ENCODE measurements at regions not wholly inside any gene's neighbourhood (a gene's known extent, or its start where the extent isn't known, plus 50 kb on each side); places are given as distances from the start of the nearest gene placed in this dataset.

DNA sequence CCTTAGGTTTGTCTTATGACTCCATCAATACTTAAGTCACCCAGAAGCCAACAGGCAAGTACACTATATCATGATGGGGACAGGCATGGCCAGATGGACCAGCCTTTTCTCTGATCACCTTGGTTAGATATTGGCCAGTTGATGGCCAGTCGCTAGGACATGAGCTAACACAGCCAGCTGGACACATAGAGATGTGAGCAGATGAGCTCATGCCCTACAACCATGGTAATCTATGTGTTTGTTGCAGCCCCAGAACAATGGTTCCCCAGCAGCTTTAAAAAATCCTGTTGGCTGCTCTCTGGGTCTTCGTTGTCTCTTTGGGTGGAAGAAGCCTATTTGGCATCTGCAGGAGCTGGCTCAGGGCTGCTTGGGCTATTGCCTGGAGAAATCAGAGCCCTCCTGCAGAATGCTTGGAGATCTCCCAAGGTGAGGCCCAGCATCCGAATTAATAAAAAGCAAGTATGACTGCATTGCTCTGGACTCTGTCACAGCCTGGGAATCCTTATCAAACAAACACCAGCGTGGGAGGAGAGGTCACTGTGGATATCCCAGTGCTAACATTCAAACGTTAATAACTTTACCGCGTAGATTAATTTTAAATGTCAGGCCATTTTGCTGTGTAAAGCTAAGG is 62.3 kb upstream of the KLHL29 start:
- Histone ChIP-seq H4K91ac (ENCODE audit: low read depth, low read length, poor library complexity) (no peak overlapping the region), H4K8ac (ENCODE audit: low read depth, low read length) (no peak overlapping the region), H2BK12ac (ENCODE audit: low read length) (no peak overlapping the region), H3K79me1 (ENCODE audit: low read depth, low read length) (no peaks in the 10 kb centered on the region), H3K23ac (ENCODE audit: low read depth, low read length, poor library complexity) (no peak overlapping the region), H2BK5ac (ENCODE audit: low read length) (no peak overlapping the region), H2AFZ (ENCODE audit: low read length) (no peak overlapping the region), H3K4me1 (ENCODE audit: control insufficient read depth in 2 of 2, insufficient read depth in 1 of 2, low read depth in 1 of 2, low read length in 2 of 2) (no peaks in the 10 kb centered on the region), H3K9ac (ENCODE audit: low read depth, low read length, poor library complexity) (no peak overlapping the region), H3K27me3 (ENCODE audit: control insufficient read depth in 3 of 3, insufficient read depth in 3 of 3, low read depth in 1 of 3, low read length in 3 of 3) (peaks cover 0 to 8% (median 0%) of the 10 kb centered on the region in 3 experiments), H2AK5ac (ENCODE audit: low read depth, low read length) (no peak overlapping the region), H2BK120ac (ENCODE audit: low read depth, low read length) (no peak overlapping the region), H3K4ac (ENCODE audit: low read length) (no peak overlapping the region), H3K4me2 (ENCODE audit: insufficient read depth, low read length, poor library complexity, severe bottlenecking) (no peak overlapping the region), H2BK15ac (ENCODE audit: low read length) (no peak overlapping the region), H3K4me3 (ENCODE audit: low read length in 2 of 2) (no peak overlapping the region), H3K36me3 (replicated peaks in 1 of 2; ENCODE audit: control insufficient read depth in 2 of 2, insufficient read depth in 2 of 2, low read length in 2 of 2) (no peaks in the 10 kb centered on the region), H3K9me3 (replicated peaks in 1 of 2; ENCODE audit: control insufficient read depth in 2 of 2, insufficient read depth in 1 of 2, low read depth in 1 of 2, low read length in 2 of 2) (no peaks in the 10 kb centered on the region), H3K18ac (ENCODE audit: low read length) (no peak overlapping the region), H3K27ac (replicated peaks; ENCODE audit: low read length) (no peak overlapping the region), H3K14ac (ENCODE audit: low read length) (no peak overlapping the region)
- WGBS, 2 donors (ENCODE audit: extremely low coverage in 2 of 2, insufficient read length in 2 of 2, insufficient replicate concordance in 1 of 2), result no CpG with 5 or more reads among the region's 7 CpGs
- DNase-seq (ENCODE audit: low spot score), result no peak

GRCh38 chr2:23323198-23323916 is 61.6 kb upstream of the KLHL29 start:
- Histone ChIP-seq H2BK12ac (ENCODE audit: low read length) (no peak overlapping the region), H3K36me3 (replicated peaks in 1 of 2; ENCODE audit: control insufficient read depth in 2 of 2, insufficient read depth in 2 of 2, low read length in 2 of 2) (no peaks in the 10 kb centered on the region), H3K4me2 (ENCODE audit: insufficient read depth, low read length, poor library complexity, severe bottlenecking) (no peak overlapping the region), H3K27me3 (ENCODE audit: control insufficient read depth in 3 of 3, insufficient read depth in 3 of 3, low read depth in 1 of 3, low read length in 3 of 3) (peaks cover 0 to 8% (median 0%) of the 10 kb centered on the region in 3 experiments), H3K27ac (replicated peaks; ENCODE audit: low read length) (no peak overlapping the region), H2BK15ac (ENCODE audit: low read length) (no peak overlapping the region), H3K4me3 (ENCODE audit: low read length in 2 of 2) (no peak overlapping the region), H2AK5ac (ENCODE audit: low read depth, low read length) (no peak overlapping the region), H4K91ac (ENCODE audit: low read depth, low read length, poor library complexity) (no peak overlapping the region), H3K9ac (ENCODE audit: low read depth, low read length, poor library complexity) (no peak overlapping the region), H3K18ac (ENCODE audit: low read length) (no peak overlapping the region), H2BK120ac (ENCODE audit: low read depth, low read length) (no peak overlapping the region), H3K14ac (ENCODE audit: low read length) (no peak overlapping the region), H3K9me3 (replicated peaks in 1 of 2; ENCODE audit: control insufficient read depth in 2 of 2, insufficient read depth in 1 of 2, low read depth in 1 of 2, low read length in 2 of 2) (no peaks in the 10 kb centered on the region), H3K79me1 (ENCODE audit: low read depth, low read length) (no peaks in the 10 kb centered on the region), H2BK5ac (ENCODE audit: low read length) (no peak overlapping the region), H3K23ac (ENCODE audit: low read depth, low read length, poor library complexity) (no peak overlapping the region), H4K8ac (ENCODE audit: low read depth, low read length) (no peak overlapping the region), H3K4me1 (ENCODE audit: control insufficient read depth in 2 of 2, insufficient read depth in 1 of 2, low read depth in 1 of 2, low read length in 2 of 2) (no peaks in the 10 kb centered on the region), H2AFZ (ENCODE audit: low read length) (no peak overlapping the region), H3K4ac (ENCODE audit: low read length) (no peak overlapping the region)
- no peak for DNase-seq (ENCODE audit: low spot score)
- WGBS, 2 donors (ENCODE audit: extremely low coverage in 2 of 2, insufficient read length in 2 of 2, insufficient replicate concordance in 1 of 2), result no CpG with 5 or more reads among the region's 19 CpGs

GRCh38 chr2:23323917-23324680 is 60.9 kb upstream of the KLHL29 start:
- H2BK15ac ChIP-seq (ENCODE audit: low read length), result no peak overlapping the region
- H3K9ac ChIP-seq (ENCODE audit: low read depth, low read length, poor library complexity), result no peak overlapping the region
- no peak overlapping the region for H3K4me2 ChIP-seq (ENCODE audit: insufficient read depth, low read length, poor library complexity, severe bottlenecking)
- H3K79me1 ChIP-seq (ENCODE audit: low read depth, low read length), result no peaks in the 10 kb centered on the region
- H3K23ac ChIP-seq (ENCODE audit: low read depth, low read length, poor library complexity), result no peak overlapping the region
- H3K18ac ChIP-seq (ENCODE audit: low read length), result no peak overlapping the region
- no peak for DNase-seq (ENCODE audit: low spot score)
- no peaks in the 10 kb centered on the region for H3K9me3 ChIP-seq (replicated peaks in 1 of 2; ENCODE audit: control insufficient read depth in 2 of 2, insufficient read depth in 1 of 2, low read depth in 1 of 2, low read length in 2 of 2)
- H2AFZ ChIP-seq (ENCODE audit: low read length), result no peak overlapping the region
- H3K4me3 ChIP-seq (ENCODE audit: low read length in 2 of 2), result no peak overlapping the region
- no peaks in the 10 kb centered on the region for H3K36me3 ChIP-seq (replicated peaks in 1 of 2; ENCODE audit: control insufficient read depth in 2 of 2, insufficient read depth in 2 of 2, low read length in 2 of 2)
- no peak overlapping the region for H4K91ac ChIP-seq (ENCODE audit: low read depth, low read length, poor library complexity)
- H2BK5ac ChIP-seq (ENCODE audit: low read length), result no peak overlapping the region
- no peak overlapping the region for H3K27ac ChIP-seq (replicated peaks; ENCODE audit: low read length)
- H3K4me1 ChIP-seq (ENCODE audit: control insufficient read depth in 2 of 2, insufficient read depth in 1 of 2, low read depth in 1 of 2, low read length in 2 of 2), result no peaks in the 10 kb centered on the region
- H4K8ac ChIP-seq (ENCODE audit: low read depth, low read length), result no peak overlapping the region
- no peak overlapping the region for H3K4ac ChIP-seq (ENCODE audit: low read length)
- no peak overlapping the region for H2BK12ac ChIP-seq (ENCODE audit: low read length)
- H3K14ac ChIP-seq (ENCODE audit: low read length), result no peak overlapping the region
- no peak overlapping the region for H2BK120ac ChIP-seq (ENCODE audit: low read depth, low read length)
- WGBS, 2 donors (ENCODE audit: extremely low coverage in 2 of 2, insufficient read length in 2 of 2, insufficient replicate concordance in 1 of 2), result no CpG with 5 or more reads among the region's 20 CpGs
- H3K27me3 ChIP-seq (ENCODE audit: control insufficient read depth in 3 of 3, insufficient read depth in 3 of 3, low read depth in 1 of 3, low read length in 3 of 3), result peaks cover 0 to 8% (median 0%) of the 10 kb centered on the region in 3 experiments
- no peak overlapping the region for H2AK5ac ChIP-seq (ENCODE audit: low read depth, low read length)

DNA sequence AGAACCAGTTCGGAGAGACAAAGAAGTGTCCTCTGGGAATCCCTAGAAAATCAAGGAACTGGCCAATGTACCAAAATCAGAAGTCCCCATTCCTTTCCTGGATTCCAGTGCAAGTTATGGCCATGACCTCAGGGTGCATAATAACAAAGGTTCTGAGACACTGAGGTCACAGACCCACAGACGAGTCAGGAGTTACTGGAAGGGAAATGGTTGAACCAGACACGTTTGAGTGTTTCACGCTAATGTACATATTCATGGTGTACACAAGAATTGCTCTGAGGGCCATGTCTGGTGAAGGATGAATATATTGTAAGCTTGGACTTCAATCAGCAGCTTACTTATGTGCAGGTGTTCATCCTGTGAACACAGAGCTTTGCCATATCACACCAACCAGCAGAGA is 58.6 kb upstream of the KLHL29 start:
- Histone ChIP-seq H2AK5ac (ENCODE audit: low read depth, low read length) (no peak overlapping the region), H3K27me3 (ENCODE audit: control insufficient read depth in 3 of 3, insufficient read depth in 3 of 3, low read depth in 1 of 3, low read length in 3 of 3) (peaks cover 0 to 8% (median 0%) of the 10 kb centered on the region in 3 experiments), H3K4me2 (ENCODE audit: insufficient read depth, low read length, poor library complexity, severe bottlenecking) (no peak overlapping the region), H3K18ac (ENCODE audit: low read length) (no peak overlapping the region), H2AFZ (ENCODE audit: low read length) (no peak overlapping the region), H2BK15ac (ENCODE audit: low read length) (no peak overlapping the region), H2BK12ac (ENCODE audit: low read length) (no peak overlapping the region), H4K91ac (ENCODE audit: low read depth, low read length, poor library complexity) (no peak overlapping the region), H3K14ac (ENCODE audit: low read length) (no peak overlapping the region), H3K4me3 (ENCODE audit: low read length in 2 of 2) (no peak overlapping the region), H3K4ac (ENCODE audit: low read length) (no peak overlapping the region), H3K36me3 (replicated peaks in 1 of 2; ENCODE audit: control insufficient read depth in 2 of 2, insufficient read depth in 2 of 2, low read length in 2 of 2) (no peaks in the 10 kb centered on the region), H3K9ac (ENCODE audit: low read depth, low read length, poor library complexity) (no peak overlapping the region), H3K27ac (replicated peaks; ENCODE audit: low read length) (no peak overlapping the region), H4K8ac (ENCODE audit: low read depth, low read length) (no peak overlapping the region), H2BK120ac (ENCODE audit: low read depth, low read length) (no peak overlapping the region), H2BK5ac (ENCODE audit: low read length) (no peak overlapping the region), H3K9me3 (replicated peaks in 1 of 2; ENCODE audit: control insufficient read depth in 2 of 2, insufficient read depth in 1 of 2, low read depth in 1 of 2, low read length in 2 of 2) (no peaks in the 10 kb centered on the region), H3K79me1 (ENCODE audit: low read depth, low read length) (no peaks in the 10 kb centered on the region), H3K4me1 (ENCODE audit: control insufficient read depth in 2 of 2, insufficient read depth in 1 of 2, low read depth in 1 of 2, low read length in 2 of 2) (no peaks in the 10 kb centered on the region), H3K23ac (ENCODE audit: low read depth, low read length, poor library complexity) (no peak overlapping the region)
- no CpG with 5 or more reads among the region's 4 CpGs for WGBS, 2 donors (ENCODE audit: extremely low coverage in 2 of 2, insufficient read length in 2 of 2, insufficient replicate concordance in 1 of 2)
- no peak for DNase-seq (ENCODE audit: low spot score)
